GM23338 (cell line): ENCODE measurements at regions not wholly inside any gene's neighbourhood (a gene's known extent, or its start where the extent isn't known, plus 50 kb on each side); places are given as distances from the start of the nearest gene placed in this dataset.

Experiments used
- ATAC-seq: fragments of 200-7000 bp; cut with Tn5 transposase; 3 replicates; pipeline ENCODE4 v1.9.1; 2020
- DNase-seq: peaks from one replicate; pipeline ENCODE4 v3.0.0-alpha.2; 2015; ENCODE audit warnings: low spot score
- H2AFZ ChIP-seq: fragments of 200-600 bp; sonication (generic); 2 replicates; pipeline ENCODE4 v1.8.0; 2016; ENCODE audit warnings: antibody characterized with exemption, mild to moderate bottlenecking, moderate library complexity
- H3F3A ChIP-seq: fragments of 200-600 bp; sonication (generic); replicated peaks from 2 replicates; pipeline ENCODE4 v1.8.0; 2017; ENCODE audit warnings: antibody characterized with exemption, mixed run types, low read depth
- H3K27ac ChIP-seq: fragments of 200-600 bp; sonication (generic); 2 replicates; pipeline ENCODE4 v1.6.1; 2016; ENCODE audit warnings: low read depth
- H3K27me3 ChIP-seq: fragments of 200-600 bp; sonication (generic); 2 replicates; pipeline ENCODE4 v1.8.0; 2016; ENCODE audit warnings: mild to moderate bottlenecking, mixed run types, moderate library complexity; ENCODE audit not compliant: insufficient read depth
- H3K36me3 ChIP-seq: fragments of 200-600 bp; sonication (generic); 2 replicates; pipeline ENCODE4 v1.8.0; 2016; ENCODE audit warnings: mild to moderate bottlenecking; ENCODE audit not compliant: insufficient read depth
- H3K4me1 ChIP-seq: fragments of 200-600 bp; sonication (generic); 2 replicates; pipeline ENCODE4 v1.8.0; 2016; ENCODE audit warnings: mild to moderate bottlenecking, moderate library complexity; ENCODE audit not compliant: insufficient read depth
- H3K4me2 ChIP-seq: fragments of 200-600 bp; sonication (generic); 2 replicates; pipeline ENCODE4 v1.7.1; 2017; ENCODE audit warnings: mixed run types
- H3K4me3 ChIP-seq: fragments of 200-600 bp; sonication (generic); 2 replicates; pipeline ENCODE4 v1.6.1; 2016; ENCODE audit warnings: mixed run types
- H3K79me2 ChIP-seq: fragments of 200-600 bp; sonication (generic); replicated peaks from 2 replicates; pipeline ENCODE4 v1.8.0; 2017; ENCODE audit warnings: mild to moderate bottlenecking; ENCODE audit not compliant: insufficient read depth
- H3K9me2 ChIP-seq: fragments of 200-600 bp; sonication (generic); 2 replicates; pipeline ENCODE4 v1.8.0; 2017; ENCODE audit not compliant: insufficient read depth
- H4K20me1 ChIP-seq: fragments of 200-600 bp; sonication (generic); replicated peaks from 2 replicates; pipeline ENCODE4 v1.8.0; 2017; ENCODE audit warnings: mild to moderate bottlenecking; ENCODE audit not compliant: insufficient read depth
- H3K27ac Mint-ChIP-seq: 2 replicates; pipeline ENCODE4 v1.8.0; 2020; ENCODE audit warnings: inconsistent platforms, mild to moderate bottlenecking, moderate library complexity, mixed read lengths
- H3K27me3 Mint-ChIP-seq: 3 replicates; pipeline ENCODE4 v1.8.0; 2022; ENCODE audit warnings: low read depth, mild to moderate bottlenecking, moderate library complexity, mixed read lengths, inconsistent platforms; ENCODE audit not compliant: insufficient read depth, poor library complexity
- H3K36me3 Mint-ChIP-seq: 3 replicates; pipeline ENCODE4 v1.8.0; 2021; ENCODE audit warnings: low read depth, mild to moderate bottlenecking, inconsistent platforms, moderate library complexity, mixed read lengths
- H3K4me1 Mint-ChIP-seq: 3 replicates; pipeline ENCODE4 v1.8.0; 2020; ENCODE audit warnings: mild to moderate bottlenecking, inconsistent platforms, mixed read lengths
- H3K4me3 Mint-ChIP-seq: 3 replicates; pipeline ENCODE4 v1.8.0; 2021; ENCODE audit warnings: moderate library complexity, mild to moderate bottlenecking, inconsistent platforms, mixed read lengths
- H3K9me3 Mint-ChIP-seq: 3 replicates; pipeline ENCODE4 v1.8.0; 2020; ENCODE audit warnings: moderate library complexity, mild to moderate bottlenecking, inconsistent platforms, mixed read lengths
- CREB1 ChIP-seq: fragments of 250-450 bp; sonication (Bioruptor Pico); IDR thresholded peaks from 2 replicates; pipeline ENCODE4 v1.5.0; 2020; ENCODE audit warnings: low read depth, mild to moderate bottlenecking, moderate library complexity
- ETS1 ChIP-seq: IDR thresholded peaks from 2 replicates; pipeline ENCODE4 v1.6.1; 2016; ENCODE audit warnings: antibody characterized with exemption
- EZH2 ChIP-seq: fragments of 200-600 bp; sonication (generic); IDR thresholded peaks from one replicate; pipeline ENCODE4 v1.8.0; 2017; ENCODE audit warnings: antibody characterized with exemption, mild to moderate bottlenecking, low read depth; ENCODE audit not compliant: unreplicated experiment
- EZH2phosphoT487 ChIP-seq: fragments of 200-600 bp; sonication (generic); IDR thresholded peaks from one replicate; pipeline ENCODE4 v1.8.1; 2018; ENCODE audit warnings: antibody characterized with exemption; ENCODE audit not compliant: unreplicated experiment
- JUNB ChIP-seq: IDR thresholded peaks from one replicate; pipeline ENCODE4 v1.6.1; 2016; ENCODE audit warnings: antibody characterized with exemption; ENCODE audit not compliant: unreplicated experiment
- NANOG ChIP-seq: IDR thresholded peaks from 2 replicates; pipeline ENCODE4 v1.6.1; 2016; ENCODE audit warnings: antibody characterized with exemption, borderline replicate concordance
- POLR2AphosphoS5 ChIP-seq: IDR thresholded peaks from 2 replicates; pipeline ENCODE4 v1.6.1; 2016; ENCODE audit warnings: antibody characterized with exemption, low read depth
- ZNF114 ChIP-seq: fragments of 250-450 bp; sonication (Bioruptor Pico); IDR thresholded peaks from 2 replicates; pipeline ENCODE4 v1.5.0; 2020; ENCODE audit warnings: mild to moderate bottlenecking, moderate library complexity
- ZNF462 ChIP-seq: fragments of 250-450 bp; sonication (Bioruptor Pico); IDR thresholded peaks from 2 replicates; pipeline ENCODE4 v1.5.0; 2020; ENCODE audit warnings: mild to moderate bottlenecking, moderate library complexity
- TF ChIP-seq, protein P1 (sequence below): IDR thresholded peaks from one replicate; pipeline ENCODE4 v1.6.1; 2018; ENCODE audit warnings: antibody characterized with exemption; ENCODE audit not compliant: unreplicated experiment

DNA sequence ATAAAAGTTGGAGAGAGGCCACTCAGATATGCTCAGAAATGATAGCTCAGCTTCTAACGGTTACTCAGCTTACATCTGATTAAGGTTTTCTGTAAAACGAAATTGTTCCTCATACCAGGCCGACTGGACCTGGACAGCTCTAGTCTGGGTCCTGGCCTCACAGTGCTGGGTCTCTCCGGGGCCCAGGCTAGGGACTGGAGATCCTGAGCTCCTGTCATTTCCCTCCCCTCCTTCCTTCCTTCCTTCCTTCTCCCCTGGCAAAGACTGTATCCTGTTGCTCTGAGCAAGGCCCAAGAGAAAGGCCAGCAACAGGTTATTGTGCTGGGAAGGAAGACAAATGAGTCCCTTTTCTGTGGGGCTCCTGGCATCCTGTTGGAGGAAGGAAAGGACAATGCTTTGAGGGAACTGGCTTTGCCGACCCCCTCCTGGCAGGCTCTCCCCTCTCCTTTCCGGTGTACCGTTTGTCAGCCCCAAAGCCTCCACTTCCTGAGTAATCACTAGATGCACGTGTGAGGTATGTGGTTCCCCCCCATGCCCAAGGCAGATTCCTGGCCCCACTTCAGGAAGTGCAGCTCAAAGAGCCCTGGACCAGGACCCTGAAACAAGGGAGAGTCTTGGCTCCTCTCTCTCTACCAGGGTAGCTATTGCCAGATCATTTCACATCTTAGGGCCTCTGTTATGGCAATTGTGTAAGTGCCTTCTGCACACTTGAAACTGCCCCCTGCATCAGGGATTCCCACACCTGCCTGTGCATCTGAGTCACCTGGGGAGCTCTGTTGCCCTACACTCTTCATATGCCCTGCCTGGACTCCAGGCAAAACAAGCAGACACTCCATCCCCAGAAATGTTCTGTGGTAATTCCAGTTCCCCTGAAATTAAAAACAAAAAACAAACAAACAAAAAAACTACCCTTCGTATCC, 212.7 kb upstream of the FGGY start:
- H3K4me3 Mint-ChIP-seq = no peak overlapping the region
- H3F3A ChIP-seq = peaks cover 4% of the 10 kb centered on the region; the same call in 1 of the 2 replicates
- DNase-seq = peak; percentile 52
- H3K36me3 Mint-ChIP-seq = peaks cover 6% of the 10 kb centered on the region; the same call in 1 of the 3 replicates
- peak overlapping the region; percentile 59 for H3K27ac Mint-ChIP-seq
- H3K4me1 ChIP-seq = peaks cover 33% of the 10 kb centered on the region
- peaks cover 2% of the 10 kb centered on the region; the same call in 2 of the 3 replicates for H3K9me3 Mint-ChIP-seq
- no peak; the same call in 2 of the 3 replicates for ATAC-seq
- H2AFZ ChIP-seq = peak overlapping the region; percentile 89
- H3K4me3 ChIP-seq = no peak overlapping the region
- H3K27me3 ChIP-seq = no peaks in the 10 kb centered on the region
- no peak for TF ChIP-seq NANOG
- no peaks in the 10 kb centered on the region for H4K20me1 ChIP-seq
- H3K9me2 ChIP-seq = peaks cover 8% of the 10 kb centered on the region; the same call in 1 of the 2 replicates
- peak overlapping the region; percentile 66; the same call in 1 of the 2 replicates for H3K27ac ChIP-seq
- H3K4me2 ChIP-seq = no peak overlapping the region
- no peaks in the 10 kb centered on the region for H3K36me3 ChIP-seq
- H3K4me1 Mint-ChIP-seq = peaks cover 32% of the 10 kb centered on the region
- H3K79me2 ChIP-seq = no peaks in the 10 kb centered on the region
- peaks cover 8% of the 10 kb centered on the region for H3K27me3 Mint-ChIP-seq

DNA sequence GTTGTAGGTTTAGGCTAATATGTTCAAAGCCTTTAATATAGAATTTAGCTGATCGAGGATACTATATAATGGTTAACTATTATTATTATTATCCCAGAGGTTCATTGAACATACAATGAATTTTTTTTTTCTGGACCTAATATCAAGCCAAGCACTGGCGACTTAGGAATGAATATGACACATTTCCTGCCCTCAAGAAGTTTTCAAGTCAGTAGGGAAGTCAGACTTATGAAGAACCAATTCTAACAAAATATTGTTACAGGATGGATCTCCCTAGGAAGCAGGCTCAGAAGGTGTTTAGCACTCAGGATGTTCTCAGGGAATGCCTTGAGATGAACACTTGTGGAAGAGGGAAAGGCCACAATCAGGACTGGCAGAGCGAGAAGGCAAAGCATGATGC, 211.8 kb upstream of the FGGY start:
- Histone ChIP-seq H3K36me3 (no peaks in the 10 kb centered on the region), H3K27me3 (no peaks in the 10 kb centered on the region), H3F3A (peaks cover 2% of the 10 kb centered on the region; the same call in 1 of the 2 replicates), H4K20me1 (no peaks in the 10 kb centered on the region), H3K27ac (no peak overlapping the region), H3K9me2 (peaks cover 8% of the 10 kb centered on the region; the same call in 1 of the 2 replicates), H2AFZ (no peak overlapping the region), H3K79me2 (no peaks in the 10 kb centered on the region), H3K4me3 (no peak overlapping the region), H3K4me1 (peaks cover 30% of the 10 kb centered on the region), H3K4me2 (no peak overlapping the region)
- Mint-ChIP-seq H3K4me1 (peaks cover 23% of the 10 kb centered on the region), H3K4me3 (no peak overlapping the region), H3K27me3 (peaks cover 7% of the 10 kb centered on the region), H3K36me3 (peaks cover 11% of the 10 kb centered on the region; the same call in 1 of the 3 replicates), H3K9me3 (peaks cover 2% of the 10 kb centered on the region; the same call in 2 of the 3 replicates), H3K27ac (no peak overlapping the region)
- DNase-seq = no peak
- no peak for ATAC-seq
- no peak for TF ChIP-seq JUNB
- TF ChIP-seq, protein P1, sequence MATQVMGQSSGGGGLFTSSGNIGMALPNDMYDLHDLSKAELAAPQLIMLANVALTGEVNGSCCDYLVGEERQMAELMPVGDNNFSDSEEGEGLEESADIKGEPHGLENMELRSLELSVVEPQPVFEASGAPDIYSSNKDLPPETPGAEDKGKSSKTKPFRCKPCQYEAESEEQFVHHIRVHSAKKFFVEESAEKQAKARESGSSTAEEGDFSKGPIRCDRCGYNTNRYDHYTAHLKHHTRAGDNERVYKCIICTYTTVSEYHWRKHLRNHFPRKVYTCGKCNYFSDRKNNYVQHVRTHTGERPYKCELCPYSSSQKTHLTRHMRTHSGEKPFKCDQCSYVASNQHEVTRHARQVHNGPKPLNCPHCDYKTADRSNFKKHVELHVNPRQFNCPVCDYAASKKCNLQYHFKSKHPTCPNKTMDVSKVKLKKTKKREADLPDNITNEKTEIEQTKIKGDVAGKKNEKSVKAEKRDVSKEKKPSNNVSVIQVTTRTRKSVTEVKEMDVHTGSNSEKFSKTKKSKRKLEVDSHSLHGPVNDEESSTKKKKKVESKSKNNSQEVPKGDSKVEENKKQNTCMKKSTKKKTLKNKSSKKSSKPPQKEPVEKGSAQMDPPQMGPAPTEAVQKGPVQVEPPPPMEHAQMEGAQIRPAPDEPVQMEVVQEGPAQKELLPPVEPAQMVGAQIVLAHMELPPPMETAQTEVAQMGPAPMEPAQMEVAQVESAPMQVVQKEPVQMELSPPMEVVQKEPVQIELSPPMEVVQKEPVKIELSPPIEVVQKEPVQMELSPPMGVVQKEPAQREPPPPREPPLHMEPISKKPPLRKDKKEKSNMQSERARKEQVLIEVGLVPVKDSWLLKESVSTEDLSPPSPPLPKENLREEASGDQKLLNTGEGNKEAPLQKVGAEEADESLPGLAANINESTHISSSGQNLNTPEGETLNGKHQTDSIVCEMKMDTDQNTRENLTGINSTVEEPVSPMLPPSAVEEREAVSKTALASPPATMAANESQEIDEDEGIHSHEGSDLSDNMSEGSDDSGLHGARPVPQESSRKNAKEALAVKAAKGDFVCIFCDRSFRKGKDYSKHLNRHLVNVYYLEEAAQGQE = no peak
- TF ChIP-seq ETS1 = no peak
- no peak for TF ChIP-seq CREB1 (CRISPR knock-in tag)
- TF ChIP-seq EZH2phosphoT487 = no peak
- no peak for TF ChIP-seq ZNF114 (CRISPR knock-in tag)
- TF ChIP-seq EZH2 = no peak
- TF ChIP-seq POLR2AphosphoS5 = no peak
- TF ChIP-seq ZNF462 (CRISPR knock-in tag) = no peak
